Nephron progenitor cell (in vitro differentiated cells): ENCODE measurements at regions not wholly inside any gene's neighbourhood (a gene's known extent, or its start where the extent isn't known, plus 50 kb on each side); places are given as distances from the start of the nearest gene placed in this dataset.

Experiments used
- DNase-seq: peaks from one replicate; pipeline ENCODE4 v3.0.0; 2021
- H3K27ac Mint-ChIP-seq: 2 replicates; pipeline ENCODE4 v1.8.0; 2021; ENCODE audit warnings: mild to moderate bottlenecking, moderate library complexity, mixed read lengths
- H3K27me3 Mint-ChIP-seq: 2 replicates; pipeline ENCODE4 v1.8.0; 2021; ENCODE audit warnings: mild to moderate bottlenecking, low read depth, mixed read lengths; ENCODE audit not compliant: poor library complexity
- H3K36me3 Mint-ChIP-seq: 2 replicates; pipeline ENCODE4 v1.8.0; 2021; ENCODE audit warnings: low read depth, mixed read lengths
- H3K4me1 Mint-ChIP-seq: 2 replicates; pipeline ENCODE4 v1.8.0; 2021; ENCODE audit warnings: mixed read lengths
- H3K4me3 Mint-ChIP-seq: 2 replicates; pipeline ENCODE4 v1.8.0; 2021; ENCODE audit warnings: mild to moderate bottlenecking, moderate library complexity, mixed read lengths
- H3K9me3 Mint-ChIP-seq: 2 replicates; pipeline ENCODE4 v1.8.0; 2021; ENCODE audit warnings: mild to moderate bottlenecking, moderate library complexity, mixed read lengths
- TF ChIP-seq, protein P1 (sequence below): fragments of 200-600 bp; sonication (generic); IDR thresholded peaks from 2 replicates; pipeline ENCODE4 v1.5.0; 2021; ENCODE audit warnings: antibody characterized with exemption

DNA sequence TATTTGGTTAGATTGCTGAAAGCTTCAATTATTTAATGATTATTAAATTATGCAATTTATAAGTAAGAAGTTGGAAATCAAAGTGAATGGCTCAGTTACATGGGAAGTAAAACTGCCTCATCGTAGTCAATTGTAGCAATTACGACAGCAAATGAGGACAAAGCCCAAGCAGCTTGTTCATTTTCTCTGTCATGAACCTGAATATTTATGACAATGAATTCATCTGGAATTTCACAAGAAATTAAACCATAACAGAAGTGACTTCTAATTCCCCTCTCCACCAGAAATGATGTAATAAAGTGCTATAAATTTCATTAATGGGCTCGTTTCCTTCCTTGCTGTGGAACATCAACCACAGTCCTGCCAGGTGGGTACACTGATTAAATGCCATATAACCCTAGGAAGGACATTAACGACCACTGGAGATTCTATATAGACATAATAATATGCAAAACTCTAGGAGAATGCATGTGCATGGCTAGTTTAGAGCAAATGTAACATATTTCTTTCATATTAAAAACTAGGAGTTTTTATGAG, 273.8 kb upstream of the DCBLD2 start:
- no peaks in the 10 kb centered on the region for H3K36me3 Mint-ChIP-seq
- TF ChIP-seq, protein P1, sequence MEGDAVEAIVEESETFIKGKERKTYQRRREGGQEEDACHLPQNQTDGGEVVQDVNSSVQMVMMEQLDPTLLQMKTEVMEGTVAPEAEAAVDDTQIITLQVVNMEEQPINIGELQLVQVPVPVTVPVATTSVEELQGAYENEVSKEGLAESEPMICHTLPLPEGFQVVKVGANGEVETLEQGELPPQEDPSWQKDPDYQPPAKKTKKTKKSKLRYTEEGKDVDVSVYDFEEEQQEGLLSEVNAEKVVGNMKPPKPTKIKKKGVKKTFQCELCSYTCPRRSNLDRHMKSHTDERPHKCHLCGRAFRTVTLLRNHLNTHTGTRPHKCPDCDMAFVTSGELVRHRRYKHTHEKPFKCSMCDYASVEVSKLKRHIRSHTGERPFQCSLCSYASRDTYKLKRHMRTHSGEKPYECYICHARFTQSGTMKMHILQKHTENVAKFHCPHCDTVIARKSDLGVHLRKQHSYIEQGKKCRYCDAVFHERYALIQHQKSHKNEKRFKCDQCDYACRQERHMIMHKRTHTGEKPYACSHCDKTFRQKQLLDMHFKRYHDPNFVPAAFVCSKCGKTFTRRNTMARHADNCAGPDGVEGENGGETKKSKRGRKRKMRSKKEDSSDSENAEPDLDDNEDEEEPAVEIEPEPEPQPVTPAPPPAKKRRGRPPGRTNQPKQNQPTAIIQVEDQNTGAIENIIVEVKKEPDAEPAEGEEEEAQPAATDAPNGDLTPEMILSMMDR = no peak
- H3K27ac Mint-ChIP-seq = no peak overlapping the region
- no peaks in the 10 kb centered on the region for H3K9me3 Mint-ChIP-seq
- H3K4me3 Mint-ChIP-seq = no peak overlapping the region
- no peak for DNase-seq
- peaks cover 4% of the 10 kb centered on the region for H3K4me1 Mint-ChIP-seq
- H3K27me3 Mint-ChIP-seq = no peaks in the 10 kb centered on the region

DNA sequence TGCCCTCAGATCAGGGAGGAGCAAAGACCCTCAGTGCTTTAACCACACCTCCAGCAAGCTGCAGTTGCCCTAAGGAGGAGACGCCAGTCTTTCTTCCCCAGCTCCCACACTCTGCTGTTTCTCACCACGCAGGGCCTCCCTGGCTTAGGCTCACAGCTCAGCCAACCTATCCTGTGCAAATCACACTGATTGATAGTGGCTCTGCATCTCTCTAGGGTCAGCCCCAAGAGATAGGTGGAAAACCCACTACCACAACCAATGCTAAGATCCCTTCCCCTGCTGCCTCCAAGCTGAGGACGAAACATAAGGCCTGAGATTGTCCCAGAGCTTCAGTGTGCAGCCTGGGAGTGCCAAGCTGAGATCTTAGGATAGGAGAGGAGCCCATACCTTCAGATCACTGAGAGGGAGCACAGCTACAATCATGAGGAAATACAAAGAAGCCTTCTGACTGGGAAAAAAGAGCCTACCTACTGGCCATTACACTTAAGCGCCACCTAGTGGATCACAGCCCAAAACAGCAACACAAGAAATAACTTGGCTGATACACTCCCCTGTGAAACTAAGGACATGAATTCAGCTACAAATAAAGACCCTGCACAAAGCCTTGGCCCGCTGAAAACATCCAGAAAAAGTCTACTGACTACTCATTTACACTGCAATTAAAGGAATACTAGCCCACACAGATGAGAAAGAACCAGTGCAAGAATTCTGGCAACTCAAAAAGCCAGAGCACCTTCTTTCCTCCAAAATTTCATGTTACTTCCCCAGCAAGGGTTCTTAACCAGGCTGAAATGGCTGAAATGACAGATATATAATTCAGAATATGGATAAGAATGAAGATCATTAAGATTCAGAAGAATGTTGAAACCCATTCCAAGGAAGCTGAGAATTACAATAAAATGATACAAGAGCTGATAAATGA, 271.5 kb upstream of the DCBLD2 start:
- peak; percentile 61 for DNase-seq
- H3K27me3 Mint-ChIP-seq = no peaks in the 10 kb centered on the region
- H3K4me1 Mint-ChIP-seq = peaks cover 4% of the 10 kb centered on the region
- no peak overlapping the region for H3K4me3 Mint-ChIP-seq
- TF ChIP-seq, protein P1 = peak; percentile 61
- H3K9me3 Mint-ChIP-seq = no peaks in the 10 kb centered on the region
- no peak overlapping the region for H3K27ac Mint-ChIP-seq
- no peaks in the 10 kb centered on the region for H3K36me3 Mint-ChIP-seq

DNA sequence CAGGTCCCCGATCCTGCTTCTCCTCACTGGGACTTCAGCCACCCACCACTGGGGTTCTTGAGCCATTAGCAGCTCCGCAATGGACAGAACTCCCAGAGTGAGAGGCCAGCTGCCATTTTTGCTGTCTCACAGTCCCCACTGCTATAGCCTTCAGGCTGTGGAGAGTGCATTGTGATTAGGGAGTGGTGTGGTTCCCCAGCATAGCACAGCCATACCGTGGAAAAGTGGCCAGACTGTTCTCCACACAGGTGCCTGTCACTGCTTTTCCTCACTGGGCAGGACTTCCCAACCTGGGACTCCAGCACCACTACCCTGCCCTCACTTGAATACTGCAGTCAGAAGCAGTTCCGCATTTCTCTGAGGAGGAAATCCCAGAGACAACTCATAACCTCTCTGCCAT, 270.3 kb upstream of the DCBLD2 start:
- H3K36me3 Mint-ChIP-seq = no peaks in the 10 kb centered on the region
- peaks cover 2% of the 10 kb centered on the region for H3K27me3 Mint-ChIP-seq
- DNase-seq = no peak
- H3K9me3 Mint-ChIP-seq = no peaks in the 10 kb centered on the region
- H3K4me3 Mint-ChIP-seq = no peak overlapping the region
- TF ChIP-seq, protein P1 = no peak
- H3K4me1 Mint-ChIP-seq = peaks cover 4% of the 10 kb centered on the region
- H3K27ac Mint-ChIP-seq = no peak overlapping the region

DNA sequence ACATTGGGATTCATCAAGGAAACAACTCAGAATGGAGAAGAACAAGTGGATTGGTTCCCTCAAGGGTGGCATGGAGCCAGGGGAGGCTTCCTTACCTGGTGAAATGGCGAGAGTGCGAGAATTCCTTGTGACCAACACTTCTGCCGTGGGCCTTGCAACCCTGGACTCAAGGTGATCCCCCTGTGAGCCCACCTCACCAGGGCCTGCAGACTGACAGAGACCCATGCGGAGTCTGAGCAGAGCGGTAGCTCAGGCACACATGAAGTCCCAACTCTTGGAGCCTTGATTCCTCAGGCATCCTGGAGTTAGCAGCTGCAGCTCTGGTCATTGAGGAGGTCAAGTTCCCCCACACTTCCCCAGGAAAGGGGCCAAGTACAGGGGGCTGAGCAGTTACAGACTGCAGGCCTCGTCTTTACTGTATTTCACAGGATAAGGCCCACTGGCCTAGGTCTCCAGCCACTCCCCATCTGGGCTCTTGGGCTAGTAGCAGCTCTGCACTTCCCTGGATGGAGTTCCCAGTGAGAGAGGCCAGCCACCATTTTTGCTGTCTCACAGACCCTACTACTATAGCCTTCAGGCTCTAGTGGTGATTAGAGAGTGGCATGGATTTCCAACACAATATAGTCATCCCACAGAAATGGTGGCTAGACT, 269.5 kb upstream of the DCBLD2 start:
- no peak overlapping the region for H3K27ac Mint-ChIP-seq
- no peaks in the 10 kb centered on the region for H3K9me3 Mint-ChIP-seq
- DNase-seq = no peak
- TF ChIP-seq, protein P1 = no peak
- peaks cover 4% of the 10 kb centered on the region for H3K4me1 Mint-ChIP-seq
- no peaks in the 10 kb centered on the region for H3K36me3 Mint-ChIP-seq
- no peak overlapping the region for H3K4me3 Mint-ChIP-seq
- peaks cover 2% of the 10 kb centered on the region for H3K27me3 Mint-ChIP-seq

DNA sequence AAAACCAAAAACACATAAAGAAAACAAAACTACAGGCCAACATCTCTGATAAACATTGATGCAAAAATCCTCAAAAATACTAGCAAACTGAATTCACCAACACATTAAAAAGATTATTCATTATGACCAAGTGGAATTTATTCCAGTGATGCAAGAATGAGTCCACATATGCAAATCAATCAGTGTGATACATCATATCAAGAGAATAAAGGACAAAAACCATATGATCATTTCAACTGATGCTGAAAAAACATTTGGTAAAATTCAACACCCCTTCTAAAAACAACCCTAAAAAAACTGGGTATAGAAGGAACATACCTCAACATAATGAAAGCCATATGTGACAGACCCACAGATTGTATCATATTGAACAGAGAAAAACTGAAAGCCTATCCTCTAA, 265.6 kb upstream of the DCBLD2 start:
- TF ChIP-seq, protein P1 = no peak
- no peaks in the 10 kb centered on the region for H3K36me3 Mint-ChIP-seq
- H3K27ac Mint-ChIP-seq = no peak overlapping the region
- H3K4me3 Mint-ChIP-seq = no peak overlapping the region
- H3K9me3 Mint-ChIP-seq = no peaks in the 10 kb centered on the region
- H3K4me1 Mint-ChIP-seq = no peaks in the 10 kb centered on the region
- H3K27me3 Mint-ChIP-seq = peaks cover 2% of the 10 kb centered on the region
- DNase-seq = no peak
